ENCODE measurements at regions not wholly inside any gene's neighbourhood (a gene's known extent, or its start where the extent isn't known, plus 50 kb on each side); places are given as distances from the start of the nearest gene placed in this dataset.

- DNase-seq (ENCODE audit: low read depth in 2 of 2) = no peak
- TF ChIP-seq, protein P1, sequence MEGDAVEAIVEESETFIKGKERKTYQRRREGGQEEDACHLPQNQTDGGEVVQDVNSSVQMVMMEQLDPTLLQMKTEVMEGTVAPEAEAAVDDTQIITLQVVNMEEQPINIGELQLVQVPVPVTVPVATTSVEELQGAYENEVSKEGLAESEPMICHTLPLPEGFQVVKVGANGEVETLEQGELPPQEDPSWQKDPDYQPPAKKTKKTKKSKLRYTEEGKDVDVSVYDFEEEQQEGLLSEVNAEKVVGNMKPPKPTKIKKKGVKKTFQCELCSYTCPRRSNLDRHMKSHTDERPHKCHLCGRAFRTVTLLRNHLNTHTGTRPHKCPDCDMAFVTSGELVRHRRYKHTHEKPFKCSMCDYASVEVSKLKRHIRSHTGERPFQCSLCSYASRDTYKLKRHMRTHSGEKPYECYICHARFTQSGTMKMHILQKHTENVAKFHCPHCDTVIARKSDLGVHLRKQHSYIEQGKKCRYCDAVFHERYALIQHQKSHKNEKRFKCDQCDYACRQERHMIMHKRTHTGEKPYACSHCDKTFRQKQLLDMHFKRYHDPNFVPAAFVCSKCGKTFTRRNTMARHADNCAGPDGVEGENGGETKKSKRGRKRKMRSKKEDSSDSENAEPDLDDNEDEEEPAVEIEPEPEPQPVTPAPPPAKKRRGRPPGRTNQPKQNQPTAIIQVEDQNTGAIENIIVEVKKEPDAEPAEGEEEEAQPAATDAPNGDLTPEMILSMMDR (IDR thresholded peaks at IDR 0.05; ENCODE audit: low read depth, low read length) = no peak
- H3K4me3 ChIP-seq (replicated peaks in 1 of 2; ENCODE audit: low read depth in 2 of 2, low read length in 2 of 2) = no peak overlapping the region
Measured at GRCh38 chr6:17225767-17226630, 55.2 kb upstream of the RBM24 start.

DNA sequence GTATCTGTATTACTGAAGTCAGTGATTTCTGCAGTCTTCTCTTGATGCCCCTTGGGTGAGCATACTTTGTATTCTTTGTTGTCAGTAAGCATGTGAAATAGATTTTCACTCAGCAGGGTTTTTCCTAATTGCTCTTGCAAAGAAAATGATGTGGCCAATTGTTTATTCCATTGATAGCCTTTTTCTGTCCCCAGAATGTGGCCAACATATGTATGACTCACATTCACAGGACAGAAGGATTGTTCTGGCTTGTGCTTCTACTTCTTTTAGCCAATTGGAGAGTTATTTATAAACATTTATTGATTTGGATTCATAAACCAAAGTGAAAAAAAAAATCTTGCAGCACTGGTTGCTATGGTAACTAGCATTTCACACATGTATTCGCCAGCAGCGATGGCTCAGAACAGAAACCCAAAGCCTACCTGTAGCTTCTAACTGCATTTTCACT lies 54.4 kb upstream of the RBM24 start:
- TF ChIP-seq, protein P1 (IDR thresholded peaks at IDR 0.05; ENCODE audit: low read depth, low read length) = no peak
- no peak for DNase-seq (ENCODE audit: low read depth in 2 of 2)

DNA sequence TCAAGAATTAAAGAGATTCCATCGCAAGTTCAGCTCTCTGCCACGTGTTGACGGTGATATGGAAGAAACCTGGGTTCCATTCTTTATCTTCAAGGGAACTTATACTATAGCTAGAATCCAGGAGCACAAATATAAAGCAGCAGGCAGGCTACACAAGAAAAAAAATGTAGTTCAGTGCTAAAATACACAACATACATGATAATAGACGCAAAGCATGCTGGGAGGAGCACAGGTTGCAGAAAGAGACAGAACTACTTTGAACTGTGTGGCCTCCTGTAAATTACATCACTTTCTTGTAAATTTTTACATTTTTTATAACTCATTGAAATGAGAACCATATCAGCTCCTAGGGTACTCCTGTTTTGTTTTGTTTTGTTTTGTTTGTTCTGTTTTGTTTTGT lies 53.8 kb upstream of the RBM24 start:
- DNase-seq (ENCODE audit: low read depth in 2 of 2) = no peak

More for the DNA sequence above, 54.4 kb upstream of the RBM24 start:
- H3K4me3 ChIP-seq (replicated peaks in 1 of 2; ENCODE audit: low read depth in 2 of 2, low read length in 2 of 2) = no peak overlapping the region

More for the DNA sequence above, 53.8 kb upstream of the RBM24 start:
- TF ChIP-seq, protein P1 (IDR thresholded peaks at IDR 0.05; ENCODE audit: low read depth, low read length) = no peak
- no peak overlapping the region for H3K4me3 ChIP-seq (replicated peaks in 1 of 2; ENCODE audit: low read depth in 2 of 2, low read length in 2 of 2)
